Choroid plexus epithelial cell (primary cell): ENCODE measurements at regions not wholly inside any gene's neighbourhood (a gene's known extent, or its start where the extent isn't known, plus 50 kb on each side); places are given as distances from the start of the nearest gene placed in this dataset.

Experiments used
- DNase-seq: peaks from one replicate; pipeline ENCODE4 v3.0.0-alpha.2; 2010; ENCODE audit warnings: low read depth
- H3K4me3 ChIP-seq: 2 replicates; pipeline ENCODE4 v1.5.1; 2011; ENCODE audit warnings: low read depth, mild to moderate bottlenecking, control low read depth, low read length, moderate library complexity
- CTCF ChIP-seq: conservative IDR thresholded peaks from 2 replicates; pipeline ENCODE4 v1.5.1; 2011; ENCODE audit warnings: low read depth, mild to moderate bottlenecking, control low read depth, inconsistent platforms, low read length, moderate library complexity

- no peak overlapping the region for H3K4me3 ChIP-seq
- no peak for TF ChIP-seq CTCF
- DNase-seq: no peak
Observed at GRCh38 chr18:43525169-43525568, 247.9 kb upstream of the SYT4 start.

- DNase-seq: peak; percentile 1
- H3K4me3 ChIP-seq: no peak overlapping the region
- no peak for TF ChIP-seq CTCF
Observed at GRCh38 chr18:43526426-43527145, 249.3 kb upstream of the SYT4 start.

GRCh38 chr18:43531438-43531837 lies 254.1 kb upstream of the SYT4 start:
- no peak for DNase-seq
- no peak overlapping the region for H3K4me3 ChIP-seq
- TF ChIP-seq CTCF: no peak

- DNase-seq: no peak
- no peak overlapping the region for H3K4me3 ChIP-seq
- TF ChIP-seq CTCF: no peak
Observed at GRCh38 chr18:43533371-43533770, 256.1 kb upstream of the SYT4 start.

GRCh38 chr18:43534511-43534910 lies 257.2 kb upstream of the SYT4 start:
- no peak overlapping the region for H3K4me3 ChIP-seq
- no peak for TF ChIP-seq CTCF
- DNase-seq: peak; percentile 13

- no peak for DNase-seq
- TF ChIP-seq CTCF: no peak
- H3K4me3 ChIP-seq: no peak overlapping the region
Observed at GRCh38 chr18:43539862-43540261, 262.6 kb upstream of the SYT4 start.

- no peak for TF ChIP-seq CTCF
- no peak overlapping the region for H3K4me3 ChIP-seq
- DNase-seq: no peak
Observed at GRCh38 chr18:43542016-43542415, 264.7 kb upstream of the SYT4 start.
